Parathyroid adenoma (tissue), 2 donors: ENCODE measurements at regions not wholly inside any gene's neighbourhood (a gene's known extent, or its start where the extent isn't known, plus 50 kb on each side); places are given as distances from the start of the nearest gene placed in this dataset.

Experiments
- H2AFZ ChIP-seq: fragments of 300-600 bp; sonication (generic); one replicate; pipeline ENCODE4 v1.7.0; 2017; ENCODE audit warnings: antibody characterized with exemption, mild to moderate bottlenecking
- H3K27ac ChIP-seq: fragments of 300-600 bp; sonication (generic); one replicate; pipeline ENCODE4 v1.7.0; 2017
- H3K27me3 ChIP-seq: fragments of 300-600 bp; sonication (generic); one replicate; pipeline ENCODE4 v1.7.0; 2017; ENCODE audit warnings: low read length; ENCODE audit not compliant: control insufficient read depth, insufficient read depth
- H3K36me3 ChIP-seq: fragments of 300-600 bp; sonication (generic); one replicate; pipeline ENCODE4 v1.7.0; 2017; ENCODE audit warnings: low read length; ENCODE audit not compliant: control insufficient read depth, insufficient read depth
- H3K4me1 ChIP-seq: fragments of 300-600 bp; sonication (generic); one replicate; pipeline ENCODE4 v1.7.0; 2017; ENCODE audit warnings: control low read depth
- H3K4me2 ChIP-seq: fragments of 300-600 bp; sonication (generic); one replicate; pipeline ENCODE4 v1.7.0; 2017; ENCODE audit warnings: low read length
- H3K4me3 ChIP-seq: fragments of 300-600 bp; sonication (generic); one replicate; pipeline ENCODE4 v1.7.0; 2017; ENCODE audit warnings: low read depth, low read length
- H3K79me2 ChIP-seq: fragments of 300-600 bp; sonication (generic); one replicate; pipeline ENCODE4 v1.7.0; 2017; ENCODE audit warnings: control low read depth
- H3K9ac ChIP-seq: fragments of 300-600 bp; sonication (generic); one replicate; pipeline ENCODE4 v1.7.0; 2017; ENCODE audit warnings: mild to moderate bottlenecking
- H3K9me3 ChIP-seq: fragments of 300-600 bp; sonication (generic); one replicate; pipeline ENCODE4 v1.7.0; 2017; ENCODE audit warnings: low read length; ENCODE audit not compliant: control insufficient read depth
- CTCF ChIP-seq: fragments of 300-600 bp; sonication (generic); IDR thresholded peaks from one replicate; pipeline ENCODE4 v1.7.0; 2017; ENCODE audit warnings: antibody characterized with exemption, mild to moderate bottlenecking
- donor health status: primary hyperparathyroidism.

GRCh38 chr4:152020073-152020472 lies 259.3 kb upstream of the GATB start:
- no peak overlapping the region for H3K27ac ChIP-seq

GRCh38 chr4:152016303-152016620 lies 255.5 kb upstream of the GATB start:
- TF ChIP-seq CTCF = no peak
- Histone ChIP-seq H3K27me3 (no peaks in the 10 kb centered on the region), H3K36me3 (no peaks in the 10 kb centered on the region), H3K9me3 (no peaks in the 10 kb centered on the region), H3K4me2 (no peak overlapping the region), H3K9ac (no peak overlapping the region), H3K4me1 (no peaks in the 10 kb centered on the region), H2AFZ (no peak overlapping the region), H3K4me3 (no peak overlapping the region), H3K27ac (no peak overlapping the region), H3K79me2 (no peaks in the 10 kb centered on the region)

More at GRCh38 chr4:152020073-152020472, 259.3 kb upstream of the GATB start:
- H3K9me3 ChIP-seq = no peaks in the 10 kb centered on the region
- no peak overlapping the region for H3K4me3 ChIP-seq
- no peaks in the 10 kb centered on the region for H3K79me2 ChIP-seq
- H2AFZ ChIP-seq = no peak overlapping the region
- H3K4me1 ChIP-seq = no peaks in the 10 kb centered on the region
- H3K27me3 ChIP-seq = no peaks in the 10 kb centered on the region
- no peaks in the 10 kb centered on the region for H3K36me3 ChIP-seq
- no peak overlapping the region for H3K4me2 ChIP-seq
- TF ChIP-seq CTCF = no peak
- no peak overlapping the region for H3K9ac ChIP-seq

- no peak for TF ChIP-seq CTCF
- no peaks in the 10 kb centered on the region for H3K4me1 ChIP-seq
- no peak overlapping the region for H3K4me2 ChIP-seq
- no peaks in the 10 kb centered on the region for H3K36me3 ChIP-seq
- no peaks in the 10 kb centered on the region for H3K27me3 ChIP-seq
- no peak overlapping the region for H2AFZ ChIP-seq
- no peaks in the 10 kb centered on the region for H3K9me3 ChIP-seq
- H3K79me2 ChIP-seq = no peaks in the 10 kb centered on the region
- no peak overlapping the region for H3K27ac ChIP-seq
- no peak overlapping the region for H3K9ac ChIP-seq
- no peak overlapping the region for H3K4me3 ChIP-seq
These were observed 254.9 kb upstream of the GATB start for GRCh38 chr4:152015597-152016302.

GRCh38 chr4:152014280-152014679 lies 253.5 kb upstream of the GATB start:
- no peaks in the 10 kb centered on the region for H3K27me3 ChIP-seq
- H2AFZ ChIP-seq = no peak overlapping the region
- H3K4me2 ChIP-seq = no peak overlapping the region
- H3K27ac ChIP-seq = no peak overlapping the region
- no peak overlapping the region for H3K9ac ChIP-seq
- no peaks in the 10 kb centered on the region for H3K9me3 ChIP-seq
- no peaks in the 10 kb centered on the region for H3K79me2 ChIP-seq
- no peak overlapping the region for H3K4me3 ChIP-seq
- H3K36me3 ChIP-seq = no peaks in the 10 kb centered on the region
- TF ChIP-seq CTCF = no peak
- H3K4me1 ChIP-seq = no peaks in the 10 kb centered on the region

- Histone ChIP-seq H3K4me1 (no peaks in the 10 kb centered on the region), H3K27ac (no peak overlapping the region), H3K4me3 (no peak overlapping the region), H3K27me3 (no peaks in the 10 kb centered on the region), H3K79me2 (no peaks in the 10 kb centered on the region), H3K36me3 (no peaks in the 10 kb centered on the region), H3K9me3 (no peaks in the 10 kb centered on the region), H3K4me2 (no peak overlapping the region), H3K9ac (no peak overlapping the region), H2AFZ (no peak overlapping the region)
- TF ChIP-seq CTCF = no peak
These were observed 250.7 kb upstream of the GATB start for GRCh38 chr4:152011469-152011868.
